Trophoblast cell (in vitro differentiated cells and primary cell): ENCODE measurements at regions not wholly inside any gene's neighbourhood (a gene's known extent, or its start where the extent isn't known, plus 50 kb on each side); places are given as distances from the start of the nearest gene placed in this dataset.

Source experiments
- DNase-seq, 2 donors: peaks; one replicate each; pipeline ENCODE4 v3.0.0-alpha.2; 2016
- H2AFZ ChIP-seq: 2 replicates; pipeline ENCODE4 v1.6.1; 2013; ENCODE audit warnings: low read length, moderate library complexity, mild to moderate bottlenecking; ENCODE audit not compliant: insufficient read depth, poor library complexity
- H2AK5ac ChIP-seq: 2 replicates; pipeline ENCODE4 v1.6.1; 2013; ENCODE audit warnings: mild to moderate bottlenecking, low read length
- H2BK120ac ChIP-seq: 2 replicates; pipeline ENCODE4 v1.6.1; 2013; ENCODE audit warnings: low read length, mild to moderate bottlenecking, moderate library complexity; ENCODE audit not compliant: insufficient read depth, poor library complexity
- H2BK12ac ChIP-seq: 2 replicates; pipeline ENCODE4 v1.6.1; 2013; ENCODE audit warnings: mild to moderate bottlenecking, low read length, moderate library complexity
- H2BK5ac ChIP-seq: 2 replicates; pipeline ENCODE4 v1.6.1; 2013; ENCODE audit warnings: low read length, low read depth, moderate library complexity, mild to moderate bottlenecking; ENCODE audit not compliant: poor library complexity
- H3K14ac ChIP-seq: 2 replicates; pipeline ENCODE4 v1.6.1; 2013; ENCODE audit warnings: mild to moderate bottlenecking, low read length
- H3K18ac ChIP-seq: 2 replicates; pipeline ENCODE4 v1.6.1; 2013; ENCODE audit warnings: mild to moderate bottlenecking, low read length
- H3K23ac ChIP-seq: 2 replicates; pipeline ENCODE4 v1.6.1; 2013; ENCODE audit warnings: low read length
- H3K27ac ChIP-seq: 2 replicates; pipeline ENCODE4 v1.5.1; 2013; ENCODE audit warnings: low read depth, mild to moderate bottlenecking, inconsistent platforms, low read length, moderate library complexity
- H3K27me3 ChIP-seq: 2 replicates; pipeline ENCODE4 v1.6.1; 2013; ENCODE audit warnings: inconsistent platforms, mild to moderate bottlenecking, low read length, moderate library complexity; ENCODE audit not compliant: insufficient read depth
- H3K36me3 ChIP-seq, 2 experiments: 1 replicate in 1 of 2; 2 replicates in 1 of 2; pipeline ENCODE4 v1.6.1; 2013; ENCODE audit warnings: low read length in 2 of 2, mild to moderate bottlenecking in 2 of 2, moderate library complexity in 1 of 2; ENCODE audit not compliant: insufficient read depth in 2 of 2, control insufficient read depth in 1 of 2
- H3K4ac ChIP-seq: 2 replicates; pipeline ENCODE4 v1.6.1; 2013; ENCODE audit warnings: low read depth, mild to moderate bottlenecking, low read length, moderate library complexity
- H3K4me1 ChIP-seq, 2 experiments: 1 replicate in 1 of 2; 2 replicates in 1 of 2; pipeline ENCODE4 v1.6.1; 2013; ENCODE audit warnings: low read length in 2 of 2, mild to moderate bottlenecking in 2 of 2, moderate library complexity in 1 of 2; ENCODE audit not compliant: insufficient read depth in 2 of 2, control insufficient read depth in 1 of 2
- H3K4me2 ChIP-seq: 2 replicates; pipeline ENCODE4 v1.6.1; 2013; ENCODE audit warnings: inconsistent platforms, mild to moderate bottlenecking, low read length, moderate library complexity
- H3K4me3 ChIP-seq: 2 replicates; pipeline ENCODE4 v1.5.1; 2013; ENCODE audit warnings: mild to moderate bottlenecking, low read depth, low read length, inconsistent platforms
- H3K79me1 ChIP-seq: one replicate; pipeline ENCODE4 v1.6.1; 2013; ENCODE audit warnings: low read length
- H3K79me2 ChIP-seq: 2 replicates; pipeline ENCODE4 v1.6.1; 2013; ENCODE audit warnings: low read length, mild to moderate bottlenecking; ENCODE audit not compliant: control insufficient read depth, insufficient read depth, poor library complexity
- H3K9ac ChIP-seq: 2 replicates; pipeline ENCODE4 v1.6.1; 2013; ENCODE audit warnings: mild to moderate bottlenecking, low read length
- H3K9me3 ChIP-seq: 2 replicates; pipeline ENCODE4 v1.6.1; 2013; ENCODE audit warnings: low read depth, mild to moderate bottlenecking, control low read depth, inconsistent platforms, low read length; ENCODE audit not compliant: insufficient read depth
- H4K12ac ChIP-seq: 2 replicates; pipeline ENCODE4 v1.6.1; 2013; ENCODE audit warnings: low read depth, mild to moderate bottlenecking, low read length, moderate library complexity
- H4K8ac ChIP-seq: 2 replicates; pipeline ENCODE4 v1.6.1; 2013; ENCODE audit warnings: low read depth, mild to moderate bottlenecking, low read length, moderate library complexity
- H4K91ac ChIP-seq: one replicate; pipeline ENCODE4 v1.6.1; 2013; ENCODE audit warnings: low read depth, mild to moderate bottlenecking, low read length, moderate library complexity
- WGBS: extraction: QIAGEN DNeasy Blood & Tissue Kit; methylation state at CpG from one replicate; pipeline ENCODE4 v1.1.7; 2013; ENCODE audit warnings: missing lambda C conversion rate; ENCODE audit not compliant: insufficient read length, insufficient coverage; ENCODE audit errors: extremely low coverage; 5-methylcytosine and 5-hydroxymethylcytosine counted together

GRCh38 chr12:125295550-125295949 is 230.3 kb downstream of the AACS start:
- Histone ChIP-seq H2BK120ac (no peak overlapping the region), H3K23ac (no peak overlapping the region), H3K9ac (no peak overlapping the region), H4K12ac (no peak overlapping the region), H3K4me1 (no peaks in the 10 kb centered on the region), H3K18ac (no peak overlapping the region), H3K79me1 (no peaks in the 10 kb centered on the region), H3K4me3 (no peak overlapping the region), H4K8ac (no peak overlapping the region), H2BK5ac (no peak overlapping the region), H3K9me3 (peaks cover 2% of the 10 kb centered on the region), H2AK5ac (no peak overlapping the region), H3K36me3 (no peaks in the 10 kb centered on the region), H3K14ac (no peak overlapping the region), H3K4me2 (no peak overlapping the region), H2AFZ (no peak overlapping the region), H4K91ac (no peak overlapping the region), H3K4ac (no peak overlapping the region), H3K79me2 (no peaks in the 10 kb centered on the region), H3K27ac (no peak overlapping the region), H3K27me3 (no peaks in the 10 kb centered on the region), H2BK12ac (no peak overlapping the region)
- DNase-seq: no peak
- no CpG with 5 or more reads among the region's 5 CpGs for WGBS

DNA sequence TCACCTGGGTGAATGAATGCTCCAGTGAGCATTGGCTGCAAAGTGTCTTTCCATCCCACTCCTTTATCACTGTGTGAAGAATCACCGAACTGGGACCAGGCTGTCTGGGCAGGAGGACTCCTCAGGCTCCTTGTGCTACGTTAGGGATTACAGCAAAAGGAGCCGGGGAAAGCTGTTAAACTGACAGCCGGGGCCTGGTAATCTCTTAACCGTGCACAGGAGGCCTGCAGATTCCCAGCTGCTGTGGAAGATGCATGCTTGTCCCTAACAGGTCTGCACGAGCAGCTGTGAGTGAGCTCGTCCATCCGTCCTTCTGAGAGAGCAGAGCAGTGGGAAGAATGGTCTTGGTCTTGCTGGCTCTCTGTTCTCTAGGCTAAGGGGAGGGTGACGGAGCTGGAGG is 231.5 kb downstream of the AACS start:
- H3K9me3 ChIP-seq: peaks cover 2% of the 10 kb centered on the region
- H3K79me1 ChIP-seq: no peaks in the 10 kb centered on the region
- H4K91ac ChIP-seq: no peak overlapping the region
- no peak overlapping the region for H3K4me2 ChIP-seq
- no peak overlapping the region for H2AFZ ChIP-seq
- no peak overlapping the region for H2AK5ac ChIP-seq
- H3K14ac ChIP-seq: no peak overlapping the region
- no peaks in the 10 kb centered on the region for H3K4me1 ChIP-seq
- no peak overlapping the region for H2BK120ac ChIP-seq
- no peak overlapping the region for H2BK5ac ChIP-seq
- no peak overlapping the region for H3K18ac ChIP-seq
- no peaks in the 10 kb centered on the region for H3K27me3 ChIP-seq
- H3K36me3 ChIP-seq: no peaks in the 10 kb centered on the region
- no peaks in the 10 kb centered on the region for H3K79me2 ChIP-seq
- no peak for DNase-seq
- no peak overlapping the region for H4K12ac ChIP-seq
- H2BK12ac ChIP-seq: no peak overlapping the region
- H3K4ac ChIP-seq: no peak overlapping the region
- no peak overlapping the region for H3K4me3 ChIP-seq
- no peak overlapping the region for H3K27ac ChIP-seq
- H3K9ac ChIP-seq: no peak overlapping the region
- no CpG with 5 or more reads among the region's 9 CpGs for WGBS
- H4K8ac ChIP-seq: no peak overlapping the region
- no peak overlapping the region for H3K23ac ChIP-seq

GRCh38 chr12:125299840-125300239 is 234.6 kb downstream of the AACS start:
- no peak overlapping the region for H2BK120ac ChIP-seq
- no peak overlapping the region for H2AK5ac ChIP-seq
- no peaks in the 10 kb centered on the region for H3K79me1 ChIP-seq
- H2BK12ac ChIP-seq: no peak overlapping the region
- no peak overlapping the region for H3K9ac ChIP-seq
- H2AFZ ChIP-seq: no peak overlapping the region
- no peak overlapping the region for H3K14ac ChIP-seq
- H4K8ac ChIP-seq: no peak overlapping the region
- H3K9me3 ChIP-seq: peaks cover 2% of the 10 kb centered on the region
- H4K91ac ChIP-seq: no peak overlapping the region
- no peak overlapping the region for H3K4me2 ChIP-seq
- H3K4me3 ChIP-seq: no peak overlapping the region
- no peak overlapping the region for H3K27ac ChIP-seq
- H4K12ac ChIP-seq: no peak overlapping the region
- no peak overlapping the region for H2BK5ac ChIP-seq
- no peaks in the 10 kb centered on the region for H3K4me1 ChIP-seq
- H3K4ac ChIP-seq: no peak overlapping the region
- no CpG with 5 or more reads among the region's 9 CpGs for WGBS
- H3K18ac ChIP-seq: no peak overlapping the region
- no peak overlapping the region for H3K23ac ChIP-seq
- H3K79me2 ChIP-seq: no peaks in the 10 kb centered on the region
- H3K36me3 ChIP-seq: no peaks in the 10 kb centered on the region
- H3K27me3 ChIP-seq: no peaks in the 10 kb centered on the region
- no peak for DNase-seq

DNA sequence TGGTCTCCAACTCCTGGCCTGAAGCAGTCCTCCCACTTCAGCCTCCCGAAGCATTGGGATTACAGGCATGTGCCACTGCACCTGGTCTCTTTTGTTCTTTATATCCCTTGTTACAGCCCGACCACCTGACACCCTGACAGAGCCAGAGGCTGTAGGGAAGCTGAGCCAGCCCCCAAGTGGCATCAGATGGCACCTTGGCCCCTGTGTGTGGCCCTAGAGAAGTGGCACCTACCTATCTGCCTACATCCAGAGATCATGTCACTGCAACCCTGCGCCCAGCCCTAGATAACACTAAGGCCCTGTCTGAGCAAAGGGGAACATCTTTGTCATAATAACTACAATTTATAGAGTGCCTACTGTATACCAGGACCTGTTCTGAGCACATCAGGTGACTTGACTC is 235.0 kb downstream of the AACS start:
- no peak overlapping the region for H4K91ac ChIP-seq
- H4K12ac ChIP-seq: no peak overlapping the region
- no peaks in the 10 kb centered on the region for H3K79me1 ChIP-seq
- no CpG with 5 or more reads among the region's 3 CpGs for WGBS
- H3K4me3 ChIP-seq: no peak overlapping the region
- no peak for DNase-seq
- peaks cover 2% of the 10 kb centered on the region for H3K9me3 ChIP-seq
- H2BK120ac ChIP-seq: no peak overlapping the region
- no peak overlapping the region for H3K23ac ChIP-seq
- no peaks in the 10 kb centered on the region for H3K79me2 ChIP-seq
- no peaks in the 10 kb centered on the region for H3K36me3 ChIP-seq
- H3K4ac ChIP-seq: no peak overlapping the region
- H3K27ac ChIP-seq: no peak overlapping the region
- no peak overlapping the region for H3K14ac ChIP-seq
- H3K18ac ChIP-seq: no peak overlapping the region
- H2BK5ac ChIP-seq: no peak overlapping the region
- no peaks in the 10 kb centered on the region for H3K4me1 ChIP-seq
- no peak overlapping the region for H4K8ac ChIP-seq
- no peak overlapping the region for H2BK12ac ChIP-seq
- no peaks in the 10 kb centered on the region for H3K27me3 ChIP-seq
- no peak overlapping the region for H2AFZ ChIP-seq
- no peak overlapping the region for H3K9ac ChIP-seq
- H3K4me2 ChIP-seq: no peak overlapping the region
- H2AK5ac ChIP-seq: no peak overlapping the region
